K562 (cell line): ENCODE measurements at regions not wholly inside any gene's neighbourhood (a gene's known extent, or its start where the extent isn't known, plus 50 kb on each side); places are given as distances from the start of the nearest gene placed in this dataset.

ENCODE experiments used
- EGR1 ChIP-seq: fragments of 450-650 bp; conservative IDR thresholded peaks from 2 replicates; pipeline ENCODE4 v1.6.1; 2017; ENCODE audit warnings: mild to moderate bottlenecking
- FOXO4 ChIP-seq: fragments of 450-650 bp; formaldehyde crosslinking; IDR thresholded peaks from 2 replicates; pipeline ENCODE4 v1.4.0; 2020; ENCODE audit warnings: mild to moderate bottlenecking, moderate library complexity
- LARP7 ChIP-seq: fragments of 450-650 bp; IDR thresholded peaks from 2 replicates; pipeline ENCODE4 v1.6.1; 2016
- MYNN ChIP-seq, 2 experiments: sonication (generic); formaldehyde crosslinking in 1 of 2; IDR thresholded peaks; 2 replicates each; pipeline versions ENCODE4 v1.5.0 to v1.6.1; 2016 to 2020; ENCODE audit warnings: antibody characterized with exemption in 1 of 2, missing genetic modification reagents in 1 of 2
- PCBP2 ChIP-seq: fragments of 200-400 bp; formaldehyde crosslinking; IDR thresholded peaks from 2 replicates; pipeline ENCODE4 v1.6.1; 2018; ENCODE audit warnings: low read length, low read depth, mild to moderate bottlenecking, moderate library complexity; ENCODE audit not compliant: poor library complexity, severe bottlenecking
- PHB ChIP-seq: fragments of 250-450 bp; sonication (Bioruptor Pico); IDR thresholded peaks from 2 replicates; pipeline ENCODE4 v1.5.0; 2021
- RBFOX2 ChIP-seq: fragments of 200-400 bp; formaldehyde crosslinking; IDR thresholded peaks from 2 replicates; pipeline ENCODE4 v1.6.1; 2017; ENCODE audit warnings: low read depth, mild to moderate bottlenecking, low read length, moderate library complexity
- RBM14 ChIP-seq: fragments of 200-400 bp; formaldehyde crosslinking; IDR thresholded peaks from 2 replicates; pipeline ENCODE4 v1.6.1; 2018; ENCODE audit warnings: low read depth, mild to moderate bottlenecking, low read length, moderate library complexity, borderline replicate concordance; ENCODE audit not compliant: insufficient read depth
- SMAD3 ChIP-seq: fragments of 450-650 bp; formaldehyde crosslinking; conservative IDR thresholded peaks from 2 replicates; pipeline ENCODE4 v1.4.0; 2020; ENCODE audit warnings: mild to moderate bottlenecking
- TSHZ1 ChIP-seq: fragments of 250-450 bp; sonication (Bioruptor Pico); IDR thresholded peaks from 2 replicates; pipeline ENCODE4 v1.4.0; 2020; ENCODE audit warnings: mild to moderate bottlenecking, moderate library complexity
- ZNF146 ChIP-seq: IDR thresholded peaks from one replicate; pipeline ENCODE4 v1.6.1; 2018; ENCODE audit warnings: missing compliant biosample characterization; ENCODE audit not compliant: unreplicated experiment

DNA sequence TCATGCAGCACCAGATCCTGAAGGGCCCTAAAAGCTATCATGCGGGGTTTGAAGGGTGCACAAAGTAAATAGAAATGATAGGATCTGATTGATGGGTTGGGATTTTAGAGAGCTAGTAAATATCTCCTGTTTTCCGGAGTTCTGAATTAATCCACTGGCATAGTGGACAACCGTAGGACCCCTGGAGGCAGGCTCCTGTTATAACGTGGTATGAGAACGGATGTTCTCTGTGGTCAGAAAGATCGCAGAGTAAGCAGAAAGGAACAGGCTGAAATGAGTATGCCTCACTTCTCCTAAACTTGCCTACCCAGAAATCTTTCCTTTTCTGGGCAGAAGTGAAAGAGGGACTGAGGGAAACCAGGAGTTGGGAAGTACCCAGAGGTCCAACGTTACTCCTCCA is 470.8 kb downstream of the AJAP1 start (continued):
- TF ChIP-seq TSHZ1 (CRISPR knock-in tag) (no peak), PHB (CRISPR knock-in tag) (no peak), RBFOX2 (no peak), RBM14 (no peak), LARP7 (no peak), SMAD3 (CRISPR knock-in tag) (no peak), FOXO4 (CRISPR knock-in tag) (no peak), EGR1 (no peak), ZNF146 (CRISPR knock-in tag) (no peak), MYNN (IDR thresholded peaks at IDR 0.05) (no peak), MYNN (CRISPR knock-in tag; IDR thresholded peaks at IDR 0.05) (no peak), PCBP2 (no peak)
- TF ChIP-seq, all 486 proteins: peak for 0
